CD14-positive monocyte (primary cell): ENCODE measurements at regions not wholly inside any gene's neighbourhood (a gene's known extent, or its start where the extent isn't known, plus 50 kb on each side); places are given as distances from the start of the nearest gene placed in this dataset.

Experiments used
- DNase-seq, 3 donors: peaks; one replicate each; pipeline ENCODE4 v3.0.0-alpha.2; 2011 to 2022
- H2AFZ ChIP-seq: 2 replicates; pipeline ENCODE4 v1.6.0; 2012; ENCODE audit warnings: mild to moderate bottlenecking, low read depth, low read length, inconsistent platforms; ENCODE audit not compliant: insufficient read depth, poor library complexity, severe bottlenecking
- H3K27ac ChIP-seq, 2 donors: 1 replicate in 1 of 2; 2 replicates in 1 of 2; pipeline ENCODE4 v1.5.1; 2012 to 2013; ENCODE audit warnings: low read length in 2 of 2, control low read depth in 1 of 2, inconsistent platforms in 1 of 2, low read depth in 1 of 2, mild to moderate bottlenecking in 1 of 2
- H3K27me3 ChIP-seq, 2 donors: one replicate each; pipeline versions ENCODE4 v1.6.0 to v1.6.1; 2011 to 2013; ENCODE audit warnings: low read length in 2 of 2; ENCODE audit not compliant: control insufficient read depth in 2 of 2, insufficient read depth in 2 of 2
- H3K36me3 ChIP-seq, 2 donors: replicated peaks in 1 of 2; 1 replicate in 1 of 2; 2 replicates in 1 of 2; pipeline versions ENCODE4 v1.5.1 to v1.6.1; 2012 to 2013; ENCODE audit warnings: low read length in 2 of 2, control low read depth in 1 of 2, inconsistent platforms in 1 of 2, mild to moderate bottlenecking in 1 of 2; ENCODE audit not compliant: insufficient read depth in 2 of 2, control insufficient read depth in 1 of 2
- H3K4me1 ChIP-seq, 2 donors: 1 replicate in 1 of 2; 2 replicates in 1 of 2; pipeline versions ENCODE4 v1.5.1 to v1.6.1; 2012 to 2013; ENCODE audit warnings: low read length in 2 of 2, control low read depth in 1 of 2, inconsistent platforms in 1 of 2, mild to moderate bottlenecking in 1 of 2, moderate library complexity in 1 of 2; ENCODE audit not compliant: insufficient read depth in 2 of 2, control insufficient read depth in 1 of 2
- H3K4me2 ChIP-seq: replicated peaks from 2 replicates; pipeline ENCODE3; 2012; ENCODE audit warnings: low read length, moderate library complexity, mild to moderate bottlenecking; ENCODE audit not compliant: poor library complexity, severe bottlenecking; ENCODE audit errors: extremely low read depth
- H3K4me3 ChIP-seq, 3 experiments: fragments of 200-600 bp in 1 of 3; sonication (generic) in 1 of 3; replicated peaks in 1 of 3; 1 replicate in 2 of 3; 2 replicates in 1 of 3; pipeline ENCODE4 v1.5.1; 2011 to 2013; ENCODE audit warnings: low read length in 3 of 3, mild to moderate bottlenecking in 3 of 3, control low read depth in 2 of 3, low read depth in 2 of 3, inconsistent platforms in 1 of 3, moderate library complexity in 1 of 3
- H3K79me2 ChIP-seq: 2 replicates; pipeline ENCODE4 v1.6.0; 2012; ENCODE audit warnings: mild to moderate bottlenecking, control low read depth, inconsistent platforms, low read length, moderate library complexity; ENCODE audit not compliant: insufficient read depth
- H3K9ac ChIP-seq: 2 replicates; pipeline ENCODE4 v1.6.0; 2017; ENCODE audit warnings: low read length, mild to moderate bottlenecking; ENCODE audit not compliant: insufficient read depth, poor library complexity, severe bottlenecking
- H3K9me3 ChIP-seq, 2 donors: replicated peaks in 1 of 2; 1 replicate in 1 of 2; 2 replicates in 1 of 2; pipeline versions ENCODE4 v1.5.1 to v1.6.1; 2012 to 2013; ENCODE audit warnings: low read length in 2 of 2, control low read depth in 1 of 2; ENCODE audit not compliant: control insufficient read depth in 1 of 2, insufficient read depth in 1 of 2
- H4K20me1 ChIP-seq: 2 replicates; pipeline ENCODE4 v1.6.0; 2012; ENCODE audit warnings: mild to moderate bottlenecking, low read length, control low read depth, moderate library complexity; ENCODE audit not compliant: insufficient read depth
- H3K27ac Mint-ChIP-seq, 7 donors: one replicate each; pipeline ENCODE4 v1.8.0; 2020; ENCODE audit warnings: mild to moderate bottlenecking in 7 of 7, mixed read lengths in 7 of 7, moderate library complexity in 6 of 7, inconsistent platforms in 2 of 7
- H3K27me3 Mint-ChIP-seq, 3 donors: one replicate each; pipeline ENCODE4 v1.8.0; 2021 to 2022; ENCODE audit warnings: low read depth in 3 of 3, mild to moderate bottlenecking in 3 of 3, mixed read lengths in 3 of 3, moderate library complexity in 3 of 3, inconsistent platforms in 1 of 3
- H3K36me3 Mint-ChIP-seq, 2 donors: one replicate each; pipeline ENCODE4 v1.8.0; 2020; ENCODE audit warnings: mixed read lengths in 2 of 2, inconsistent platforms in 1 of 2, mild to moderate bottlenecking in 1 of 2
- H3K4me1 Mint-ChIP-seq: one replicate; pipeline ENCODE4 v1.8.0; 2020; ENCODE audit warnings: mild to moderate bottlenecking, mixed read lengths
- H3K4me3 Mint-ChIP-seq, 2 donors: one replicate each; pipeline ENCODE4 v1.8.0; 2020; ENCODE audit warnings: mild to moderate bottlenecking in 2 of 2, mixed read lengths in 2 of 2, moderate library complexity in 1 of 2
- H3K9me3 Mint-ChIP-seq, 7 donors: one replicate each; pipeline ENCODE4 v1.8.0; 2020 to 2022; ENCODE audit warnings: mixed read lengths in 7 of 7, mild to moderate bottlenecking in 6 of 7, moderate library complexity in 6 of 7, inconsistent platforms in 2 of 7
- WGBS: methylation state at CpG from one replicate; pipeline ENCODE4 v1.1.5; 2013; ENCODE audit warnings: missing lambda C conversion rate; ENCODE audit not compliant: insufficient coverage; 5-methylcytosine and 5-hydroxymethylcytosine counted together
- intact Hi-C, 2 donors: fragments of 100-400 bp; cut with micrococcal nuclease; formaldehyde crosslinking; loops; one replicate each; pipeline versions ENCODE4 v1.15.0 to v1.15.1; 2023
- TF ChIP-seq, protein P1 (sequence below): fragments of 200-600 bp; IDR thresholded peaks from one replicate; pipeline ENCODE4 v1.8.0; 2022; ENCODE audit warnings: antibody characterized with exemption, mild to moderate bottlenecking

DNA sequence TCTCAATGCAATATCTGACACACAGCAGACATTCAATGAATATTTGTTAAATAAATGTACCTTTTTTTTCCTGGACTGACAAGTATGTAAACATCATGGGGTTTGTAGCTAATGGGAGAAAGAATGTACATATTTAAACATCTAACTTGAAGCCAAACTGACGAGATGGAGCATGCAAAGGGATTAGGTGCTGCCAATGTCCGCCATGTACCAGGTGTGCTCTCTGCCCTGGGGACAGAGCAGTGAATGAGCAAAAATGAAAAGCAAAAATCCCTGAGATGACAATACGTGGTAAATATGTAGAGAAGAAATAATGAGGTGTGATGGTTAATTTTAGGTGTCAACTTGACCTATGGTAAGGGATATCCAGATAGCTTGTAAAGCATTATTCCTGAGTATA lies 247.4 kb upstream of the CELF4 start:
- Histone ChIP-seq H3K27ac (no peak overlapping the region), H3K4me1 (no peaks in the 10 kb centered on the region), H3K9me3 (peaks cover 12 to 22% of the 10 kb centered on the region in 2 donors), H3K4me2 (no peak overlapping the region), H3K79me2 (no peaks in the 10 kb centered on the region), H2AFZ (no peak overlapping the region), H3K27me3 (no peaks in the 10 kb centered on the region), H3K4me3 (no peak overlapping the region), H3K36me3 (no peaks in the 10 kb centered on the region), H4K20me1 (no peaks in the 10 kb centered on the region), H3K9ac (no peak overlapping the region)
- intact Hi-C loops = no loop called here
- H3K27me3 Mint-ChIP-seq = peaks cover 0 to 1% (median 0%) of the 10 kb centered on the region in 3 donors
- H3K4me3 Mint-ChIP-seq = no peak overlapping the region
- peaks cover 5 to 21% (median 15%) of the 10 kb centered on the region in 7 donors for H3K9me3 Mint-ChIP-seq
- H3K4me1 Mint-ChIP-seq = no peaks in the 10 kb centered on the region
- no peak overlapping the region for H3K27ac Mint-ChIP-seq
- no peak for DNase-seq
- TF ChIP-seq, protein P1, sequence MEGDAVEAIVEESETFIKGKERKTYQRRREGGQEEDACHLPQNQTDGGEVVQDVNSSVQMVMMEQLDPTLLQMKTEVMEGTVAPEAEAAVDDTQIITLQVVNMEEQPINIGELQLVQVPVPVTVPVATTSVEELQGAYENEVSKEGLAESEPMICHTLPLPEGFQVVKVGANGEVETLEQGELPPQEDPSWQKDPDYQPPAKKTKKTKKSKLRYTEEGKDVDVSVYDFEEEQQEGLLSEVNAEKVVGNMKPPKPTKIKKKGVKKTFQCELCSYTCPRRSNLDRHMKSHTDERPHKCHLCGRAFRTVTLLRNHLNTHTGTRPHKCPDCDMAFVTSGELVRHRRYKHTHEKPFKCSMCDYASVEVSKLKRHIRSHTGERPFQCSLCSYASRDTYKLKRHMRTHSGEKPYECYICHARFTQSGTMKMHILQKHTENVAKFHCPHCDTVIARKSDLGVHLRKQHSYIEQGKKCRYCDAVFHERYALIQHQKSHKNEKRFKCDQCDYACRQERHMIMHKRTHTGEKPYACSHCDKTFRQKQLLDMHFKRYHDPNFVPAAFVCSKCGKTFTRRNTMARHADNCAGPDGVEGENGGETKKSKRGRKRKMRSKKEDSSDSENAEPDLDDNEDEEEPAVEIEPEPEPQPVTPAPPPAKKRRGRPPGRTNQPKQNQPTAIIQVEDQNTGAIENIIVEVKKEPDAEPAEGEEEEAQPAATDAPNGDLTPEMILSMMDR = no peak
- WGBS = 89% methylated on average over 3 of the region's 3 CpGs
- no peaks in the 10 kb centered on the region for H3K36me3 Mint-ChIP-seq

DNA sequence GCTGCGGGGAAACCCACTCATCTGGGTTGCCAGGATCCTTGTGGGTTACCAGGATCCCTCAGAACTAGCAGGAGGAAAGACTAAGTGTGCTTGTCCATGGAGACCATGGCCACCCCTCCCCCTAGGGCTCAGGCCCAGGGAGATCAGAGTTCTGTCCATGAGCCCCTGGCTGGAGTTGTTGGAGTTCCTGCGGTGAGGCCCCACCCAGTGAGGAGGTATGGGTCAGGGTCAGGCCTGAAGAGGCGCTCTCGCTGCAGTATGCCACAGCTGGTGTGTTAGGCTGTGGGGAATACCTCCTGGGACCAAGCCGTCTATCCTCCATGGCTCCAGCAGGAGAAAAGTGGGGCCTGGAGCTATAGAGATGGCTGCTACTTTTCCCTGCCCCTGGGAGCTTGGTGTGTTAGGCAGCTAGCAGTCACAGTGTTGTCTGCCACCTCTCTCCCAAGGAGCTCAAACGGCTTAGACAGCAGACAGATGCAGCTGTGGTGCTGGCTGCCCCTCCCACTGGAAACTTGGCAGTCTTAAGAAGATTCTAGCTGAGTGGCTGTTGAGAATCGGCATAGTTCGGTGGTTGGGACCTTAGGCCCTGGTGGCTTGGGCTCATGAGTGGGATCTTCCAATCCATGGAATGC lies 240.3 kb upstream of the CELF4 start:
- H3K27me3 Mint-ChIP-seq = no peaks in the 10 kb centered on the region
- no peaks in the 10 kb centered on the region for H3K4me1 Mint-ChIP-seq
- H3K4me3 ChIP-seq = no peak overlapping the region
- no peaks in the 10 kb centered on the region for H3K27me3 ChIP-seq
- peaks cover 10 to 19% of the 10 kb centered on the region in 2 donors for H3K9me3 ChIP-seq
- H3K27ac ChIP-seq = no peak overlapping the region
- intact Hi-C loops = no loop called here
- WGBS = 92% methylated on average over 6 of the region's 8 CpGs
- H3K4me3 Mint-ChIP-seq = no peak overlapping the region
- H3K27ac Mint-ChIP-seq = no peak overlapping the region
- H3K9me3 Mint-ChIP-seq = peaks cover 8 to 29% (median 20%) of the 10 kb centered on the region in 7 donors
- no peak for DNase-seq
- TF ChIP-seq, protein P1 = no peak
- no peaks in the 10 kb centered on the region for H3K36me3 Mint-ChIP-seq
- H3K36me3 ChIP-seq = no peaks in the 10 kb centered on the region
- no peaks in the 10 kb centered on the region for H3K4me1 ChIP-seq
- no peak overlapping the region for H2AFZ ChIP-seq
- H3K79me2 ChIP-seq = no peaks in the 10 kb centered on the region
- H4K20me1 ChIP-seq = no peaks in the 10 kb centered on the region
- H3K9ac ChIP-seq = no peak overlapping the region
- H3K4me2 ChIP-seq = no peak overlapping the region
